K562 (cell line): ENCODE measurements at regions not wholly inside any gene's neighbourhood (a gene's known extent, or its start where the extent isn't known, plus 50 kb on each side); places are given as distances from the start of the nearest gene placed in this dataset.

ENCODE experiments used
- ATAC-seq: fragments of 200-7000 bp; cut with Tn5 transposase; 3 replicates; pipeline ENCODE4 v1.9.1; 2020; ENCODE audit warnings: moderate library complexity
- BruUV-seq: library from RNA; stranded (reverse); fragments of 400-500 nt; replicated peaks from 2 replicates; lab custom pipeline; 2021; lab: Mats Ljungman, UMichigan
- CTCF ChIA-PET: fragments of 300-600 bp; formaldehyde crosslinking; extraction: SDS; loops from one replicate; lab custom pipeline; 2021; ENCODE audit warnings: low intra/inter-chr PET ratio; lab: Yijun Ruan, JAX
- POLR2A ChIA-PET: fragments of 300-600, 350-650 bp; sonication (Branson Sonifier 250); formaldehyde crosslinking; extraction: SDS; loops from one replicate; lab custom pipeline; 2021; ENCODE audit warnings: antibody characterized with exemption, inconsistent platforms; lab: Yijun Ruan, JAX
- DNase-seq, 4 experiments: peaks; one replicate each; pipeline versions ENCODE4 v3.0.0 to v3.0.0-alpha.2; 2011 to 2018; ENCODE audit warnings: low spot score in 3 of 4, mixed read lengths in 3 of 4; ENCODE audit errors: extremely low read depth in 1 of 4
- FAIRE-seq: peaks from 2 replicates; lab custom pipeline; 2011; peaks lifted over from hg19 to GRCh38; lab: Jason Lieb, UNC
- H2AFZ ChIP-seq: 2 replicates; pipeline ENCODE4 v1.6.0; 2011; ENCODE audit warnings: low read depth, low read length, control low read depth, inconsistent platforms
- H3K27ac ChIP-seq: fragments of 200-600 bp; 3 replicates; pipeline ENCODE4 v1.8.0; 2011; ENCODE audit warnings: low read depth, mild to moderate bottlenecking, control low read depth, inconsistent platforms, low read length, moderate library complexity, mixed read lengths; ENCODE audit errors: extremely low read depth
- H3K27me3 ChIP-seq, 2 experiments: fragments of 300-600 bp in 1 of 2; 2 replicates in 1 of 2; 3 replicates in 1 of 2; pipeline versions ENCODE4 v1.6.0 to v1.8.0; 2011; ENCODE audit warnings: inconsistent platforms in 2 of 2, low read length in 2 of 2, mild to moderate bottlenecking in 1 of 2, mixed read lengths in 1 of 2, moderate library complexity in 1 of 2; ENCODE audit not compliant: control insufficient read depth in 2 of 2, insufficient read depth in 2 of 2
- H3K36me3 ChIP-seq: fragments of 300-600 bp; 3 replicates; pipeline ENCODE4 v1.8.0; 2011; ENCODE audit warnings: mild to moderate bottlenecking, low read length, inconsistent platforms; ENCODE audit not compliant: control insufficient read depth, insufficient read depth
- H3K4me1 ChIP-seq, 2 experiments: fragments of 200-600 bp in 1 of 2; replicated peaks in 1 of 2; 2 replicates in 1 of 2; 3 replicates in 1 of 2; pipeline versions ENCODE4 v1.5.1 to v1.8.0; 2011; ENCODE audit warnings: inconsistent platforms in 2 of 2, low read length in 2 of 2, mild to moderate bottlenecking in 1 of 2, mixed read lengths in 1 of 2, moderate library complexity in 1 of 2; ENCODE audit not compliant: control insufficient read depth in 2 of 2, insufficient read depth in 2 of 2
- H3K4me2 ChIP-seq: 2 replicates; pipeline ENCODE4 v1.6.1; 2011; ENCODE audit warnings: low read length, control low read depth, inconsistent platforms, mixed read lengths; ENCODE audit not compliant: insufficient read depth
- H3K4me3 ChIP-seq: fragments of 200-600 bp; sonication (generic), shearing (Covaris generic); 2 replicates; pipeline ENCODE4 v1.5.1; 2016; ENCODE audit warnings: control low read depth, inconsistent platforms
- H3K79me2 ChIP-seq: fragments of 200-600 bp; 3 replicates; pipeline ENCODE4 v1.8.0; 2011; ENCODE audit warnings: low read length, inconsistent platforms; ENCODE audit not compliant: control insufficient read depth, insufficient read depth
- H3K9ac ChIP-seq, 2 experiments: 2 replicates each; pipeline versions ENCODE4 v1.6.0 to v1.6.1; 2011; ENCODE audit warnings: low read depth in 2 of 2, low read length in 2 of 2, control low read depth in 1 of 2, inconsistent platforms in 1 of 2, mild to moderate bottlenecking in 1 of 2, mixed read lengths in 1 of 2; ENCODE audit not compliant: insufficient read depth in 1 of 2
- H3K9me1 ChIP-seq: one replicate; pipeline ENCODE4 v1.6.0; 2011; ENCODE audit warnings: inconsistent platforms, mild to moderate bottlenecking, low read length, moderate library complexity; ENCODE audit not compliant: control insufficient read depth, insufficient read depth
- H3K9me3 ChIP-seq: replicated peaks from 2 replicates; pipeline ENCODE4 v1.5.1; 2011; ENCODE audit warnings: low read depth, low read length, inconsistent platforms; ENCODE audit not compliant: control insufficient read depth, insufficient read depth
- H4K20me1 ChIP-seq: replicated peaks from 2 replicates; pipeline ENCODE4 v1.6.1; 2011; ENCODE audit warnings: low read length, inconsistent platforms, mixed read lengths; ENCODE audit not compliant: control insufficient read depth, insufficient read depth
- ASH1L ChIP-seq: fragments of 450-650 bp; IDR thresholded peaks from 2 replicates; pipeline ENCODE4 v1.6.1; 2018; ENCODE audit warnings: borderline replicate concordance, mild to moderate bottlenecking, low read depth; ENCODE audit not compliant: partially characterized antibody
- CTCF ChIP-seq, 3 experiments: IDR thresholded peaks in 2 of 3; conservative IDR thresholded peaks in 1 of 3; 2 replicates each; pipeline ENCODE4 v1.5.1; 2011 to 2012; ENCODE audit warnings: low read length in 3 of 3, mild to moderate bottlenecking in 3 of 3, control low read depth in 2 of 3, improper control_type of control experiment in 1 of 3, inconsistent platforms in 1 of 3, low read depth in 1 of 3, mixed read lengths in 1 of 3, moderate library complexity in 1 of 3; ENCODE audit not compliant: insufficient read depth in 2 of 3
- FOXA3 ChIP-seq, 2 experiments: fragments of 450-650 bp in 1 of 2; sonication (generic) in 1 of 2; formaldehyde crosslinking; IDR thresholded peaks in 1 of 2; conservative IDR thresholded peaks in 1 of 2; 2 replicates each; pipeline versions ENCODE4 v1.4.0 to v1.8.0; 2020 to 2022; ENCODE audit warnings: mild to moderate bottlenecking in 2 of 2, missing genetic modification reagents in 1 of 2
- WGBS: fragments of 100-300 bp; shearing (Covaris generic); methylation state at CpG from one replicate; pipeline ENCODE4 v1.1.6; 2016; ENCODE audit warnings: low coverage, mixed read lengths; ENCODE audit not compliant: insufficient coverage; ENCODE audit errors: missing lambda C conversion rate; 5-methylcytosine and 5-hydroxymethylcytosine counted together
- in situ Hi-C: fragments of 300-500 bp; cut with MboI; formaldehyde crosslinking; loops from 4 replicates; pipeline ENCODE4 v1.15.0; 2018; ENCODE audit warnings: inconsistent platforms, mixed read lengths
- intact Hi-C: fragments of 100-400 bp; cut with micrococcal nuclease; formaldehyde crosslinking; loops from 2 replicates; pipeline ENCODE4 v1.14.2; 2022

DNA sequence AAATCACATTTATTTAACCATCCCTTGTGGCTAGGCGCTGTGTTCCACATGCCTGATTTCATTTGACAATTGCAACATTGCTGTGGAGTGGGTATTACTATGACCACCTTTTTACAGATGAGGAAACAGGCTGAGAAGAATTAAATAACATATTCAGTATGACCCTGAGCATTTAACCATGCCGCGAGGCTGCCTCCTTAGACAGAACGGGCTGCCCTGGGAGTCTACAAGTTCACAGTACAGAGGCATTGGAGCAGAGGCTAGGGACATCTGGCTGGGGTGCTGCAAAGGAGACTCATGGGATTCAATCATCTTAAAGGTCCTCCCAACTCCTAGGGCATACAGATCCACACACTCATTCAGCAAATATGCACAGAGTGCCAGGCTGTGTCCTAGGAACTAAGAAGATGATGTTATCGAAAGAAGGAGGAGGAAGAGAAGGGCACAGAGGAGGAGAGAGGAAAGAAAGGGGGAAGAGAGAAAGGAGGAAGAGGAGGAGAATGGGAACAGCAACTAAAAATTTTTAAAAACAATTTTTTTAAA, 164.7 kb upstream of the CCND2 start:
- no peaks in the 10 kb centered on the region for H4K20me1 ChIP-seq
- no TSS peak for BruUV-seq
- no peak overlapping the region for H3K4me3 ChIP-seq
- DNase-seq = no peak
- no peaks in the 10 kb centered on the region for H3K4me1 ChIP-seq
- H3K79me2 ChIP-seq = no peaks in the 10 kb centered on the region
- 6% methylated on average over 4 of the region's 5 CpGs for WGBS
- H3K27ac ChIP-seq = no peak overlapping the region
- TF ChIP-seq ASH1L (no peak), FOXA3 (CRISPR knock-in tag; conservative IDR thresholded peaks at IDR 0.05 in 1 of 2, IDR thresholded peaks at IDR 0.05 in 1 of 2) (no peak), CTCF (IDR thresholded peaks at IDR 0.05 in 2 of 3, conservative IDR thresholded peaks at IDR 0.05 in 1 of 3; ENCODE audit: insufficient read depth in 2 of 3, low read depth in 1 of 3, low read length in 3 of 3) (no peak)
- H3K36me3 ChIP-seq = no peaks in the 10 kb centered on the region
- intact Hi-C loops = loop anchor here (10.0 kb wide), 1 partner anchor 116 kb away; no protein-coding TSS in a partner anchor
- no peak overlapping the region for H2AFZ ChIP-seq
- FAIRE-seq = no peak
- H3K4me2 ChIP-seq = no peak overlapping the region
- POLR2A ChIA-PET = no interaction called here
- H3K9me3 ChIP-seq = no peaks in the 10 kb centered on the region
- H3K27me3 ChIP-seq = peaks cover 3 to 17% of the 10 kb centered on the region in 2 experiments; a peak in 1 of 5 replicates
- in situ Hi-C loops = no loop called here
- ATAC-seq = no peak
- H3K9me1 ChIP-seq = no peaks in the 10 kb centered on the region
- H3K9ac ChIP-seq = no peak overlapping the region
- CTCF ChIA-PET = interaction anchor here (1.5 kb wide), 1 partner anchor 167 kb away, joined by 4 read pairs; no protein-coding TSS in a partner anchor
